H9 (cell line): ENCODE measurements at regions not wholly inside any gene's neighbourhood (a gene's known extent, or its start where the extent isn't known, plus 50 kb on each side); places are given as distances from the start of the nearest gene placed in this dataset.

Source experiments
- DNase-seq: peaks from one replicate; pipeline ENCODE4 v3.0.0-alpha.2; 2017
- H2AFZ ChIP-seq: one replicate; pipeline ENCODE4 v1.6.1; 2013; ENCODE audit warnings: mild to moderate bottlenecking, low read length, control low read depth, moderate library complexity
- H2AK5ac ChIP-seq: 2 replicates; pipeline ENCODE4 v1.6.1; 2013; ENCODE audit warnings: low read length, control low read depth, mixed read lengths; ENCODE audit not compliant: insufficient read length
- H2BK120ac ChIP-seq: one replicate; pipeline ENCODE4 v1.6.1; 2013; ENCODE audit warnings: low read depth, mild to moderate bottlenecking, low read length, control low read depth, inconsistent platforms; ENCODE audit not compliant: poor library complexity, severe bottlenecking
- H2BK12ac ChIP-seq: 2 replicates; pipeline ENCODE4 v1.6.1; 2013; ENCODE audit warnings: low read length, control low read depth, mixed read lengths, low read depth; ENCODE audit not compliant: insufficient read length
- H2BK15ac ChIP-seq: 2 replicates; pipeline ENCODE4 v1.6.1; 2013; ENCODE audit warnings: low read depth, low read length, control low read depth
- H2BK20ac ChIP-seq: one replicate; pipeline ENCODE4 v1.6.1; 2013; ENCODE audit warnings: low read depth, mild to moderate bottlenecking, low read length, control low read depth, inconsistent platforms; ENCODE audit not compliant: poor library complexity, severe bottlenecking
- H2BK5ac ChIP-seq: 2 replicates; pipeline ENCODE4 v1.6.1; 2013; ENCODE audit warnings: low read length, control low read depth, mixed read lengths; ENCODE audit not compliant: insufficient read length
- H3K14ac ChIP-seq: 2 replicates; pipeline ENCODE4 v1.6.1; 2013; ENCODE audit warnings: low read length, control low read depth; ENCODE audit not compliant: insufficient read depth
- H3K18ac ChIP-seq: 2 replicates; pipeline ENCODE4 v1.6.1; 2013; ENCODE audit warnings: low read depth, mild to moderate bottlenecking, mixed read lengths, low read length, control low read depth; ENCODE audit not compliant: insufficient read length
- H3K23ac ChIP-seq: 2 replicates; pipeline ENCODE4 v1.6.1; 2013; ENCODE audit warnings: low read length, control low read depth, mixed read lengths, low read depth; ENCODE audit not compliant: insufficient read length
- H3K23me2 ChIP-seq: 2 replicates; pipeline ENCODE4 v1.6.1; 2013; ENCODE audit warnings: low read depth, mild to moderate bottlenecking, mixed read lengths, low read length, control low read depth; ENCODE audit not compliant: insufficient read length, poor library complexity, severe bottlenecking
- H3K27ac ChIP-seq: 2 replicates; pipeline ENCODE4 v1.5.1; 2013; ENCODE audit warnings: low read length, control low read depth, mixed read lengths, low read depth; ENCODE audit not compliant: insufficient read length
- H3K27me3 ChIP-seq: 2 replicates; pipeline ENCODE4 v1.6.1; 2013; ENCODE audit warnings: low read length, control low read depth, inconsistent platforms; ENCODE audit not compliant: insufficient read depth
- H3K4ac ChIP-seq: 2 replicates; pipeline ENCODE4 v1.6.1; 2013; ENCODE audit warnings: low read depth, mild to moderate bottlenecking, control low read depth, inconsistent platforms, low read length, moderate library complexity
- H3K4me1 ChIP-seq: 2 replicates; pipeline ENCODE4 v1.6.1; 2013; ENCODE audit warnings: low read length, control low read depth, inconsistent platforms; ENCODE audit not compliant: insufficient read depth
- H3K4me2 ChIP-seq: 2 replicates; pipeline ENCODE4 v1.6.1; 2013; ENCODE audit warnings: low read length, control low read depth, mixed read lengths; ENCODE audit not compliant: insufficient read length, insufficient read depth
- H3K56ac ChIP-seq: 2 replicates; pipeline ENCODE4 v1.6.1; 2013; ENCODE audit warnings: low read depth, mild to moderate bottlenecking, mixed read lengths, low read length, control low read depth; ENCODE audit not compliant: insufficient read length
- H3K79me1 ChIP-seq: 2 replicates; pipeline ENCODE4 v1.6.1; 2013; ENCODE audit warnings: low read depth, mild to moderate bottlenecking, moderate library complexity, low read length, control low read depth, inconsistent platforms; ENCODE audit not compliant: insufficient read depth, poor library complexity, severe bottlenecking
- H3K79me2 ChIP-seq: 2 replicates; pipeline ENCODE4 v1.6.1; 2013; ENCODE audit warnings: low read length, control low read depth, inconsistent platforms; ENCODE audit not compliant: insufficient read depth
- H3K9ac ChIP-seq: 2 replicates; pipeline ENCODE4 v1.6.1; 2013; ENCODE audit warnings: low read length, control low read depth, mixed read lengths; ENCODE audit not compliant: insufficient read length; ENCODE audit errors: extremely low read depth
- H3K9me3 ChIP-seq: one replicate; pipeline ENCODE4 v1.6.1; 2013; ENCODE audit warnings: low read depth, low read length, inconsistent platforms; ENCODE audit not compliant: control insufficient read depth
- H3T11ph ChIP-seq: one replicate; pipeline ENCODE4 v1.6.1; 2013; ENCODE audit warnings: mild to moderate bottlenecking, low read length, control low read depth, inconsistent platforms
- H4K20me1 ChIP-seq: one replicate; pipeline ENCODE4 v1.6.1; 2013; ENCODE audit not compliant: control insufficient read depth, insufficient read length, insufficient read depth
- H4K5ac ChIP-seq: 2 replicates; pipeline ENCODE4 v1.6.1; 2013; ENCODE audit warnings: low read depth, mild to moderate bottlenecking, mixed read lengths, low read length, control low read depth; ENCODE audit not compliant: insufficient read length
- H4K8ac ChIP-seq: replicated peaks from 2 replicates; pipeline ENCODE4 v1.6.1; 2013; ENCODE audit warnings: low read length, control low read depth, mixed read lengths, low read depth; ENCODE audit not compliant: insufficient read length
- H4K91ac ChIP-seq: 2 replicates; pipeline ENCODE4 v1.6.1; 2013; ENCODE audit warnings: low read depth, mild to moderate bottlenecking, moderate library complexity, mixed read lengths, low read length, control low read depth; ENCODE audit not compliant: insufficient read length
- H3K27ac Mint-ChIP-seq, 3 experiments: 2 replicates in 2 of 3; 3 replicates in 1 of 3; pipeline ENCODE4 v1.8.0; 2020 to 2021; ENCODE audit warnings: mixed read lengths in 3 of 3, mild to moderate bottlenecking in 1 of 3, moderate library complexity in 1 of 3
- H3K27me3 Mint-ChIP-seq: 2 replicates; pipeline ENCODE4 v1.8.0; 2021; ENCODE audit warnings: low read depth, mild to moderate bottlenecking, moderate library complexity, mixed read lengths
- H3K36me3 Mint-ChIP-seq, 3 experiments: 2 replicates in 2 of 3; 3 replicates in 1 of 3; pipeline ENCODE4 v1.8.0; 2020 to 2021; ENCODE audit warnings: low read depth in 3 of 3, mixed read lengths in 3 of 3; ENCODE audit not compliant: insufficient read depth in 1 of 3
- H3K4me1 Mint-ChIP-seq, 2 experiments: 2 replicates each; pipeline ENCODE4 v1.8.0; 2020; ENCODE audit warnings: mixed read lengths in 2 of 2
- H3K4me3 Mint-ChIP-seq, 2 experiments: 2 replicates in 1 of 2; 3 replicates in 1 of 2; pipeline ENCODE4 v1.8.0; 2020 to 2021; ENCODE audit warnings: mild to moderate bottlenecking in 2 of 2, mixed read lengths in 2 of 2, moderate library complexity in 1 of 2
- H3K9me3 Mint-ChIP-seq, 2 experiments: 2 replicates in 1 of 2; 3 replicates in 1 of 2; pipeline ENCODE4 v1.8.0; 2020; ENCODE audit warnings: mild to moderate bottlenecking in 2 of 2, mixed read lengths in 2 of 2, moderate library complexity in 1 of 2
- WGBS: extraction: QIAGEN DNeasy Blood & Tissue Kit; methylation state at CpG from one replicate; pipeline ENCODE4 v1.1.7; 2013; ENCODE audit warnings: missing lambda C conversion rate, low lambda C conversion rate, mixed read lengths; ENCODE audit not compliant: insufficient read length; ENCODE audit errors: extremely low coverage; 5-methylcytosine and 5-hydroxymethylcytosine counted together
- TF ChIP-seq, protein P1 (sequence below): fragments of 200-600 bp; sonication (generic); conservative IDR thresholded peaks from 3 replicates; pipeline ENCODE4 v1.8.0; 2021; ENCODE audit warnings: antibody characterized with exemption, mild to moderate bottlenecking

- H3K14ac ChIP-seq: no peak overlapping the region
- no peaks in the 10 kb centered on the region for H3K79me2 ChIP-seq
- no peak overlapping the region for H2AK5ac ChIP-seq
- H3K56ac ChIP-seq: no peak overlapping the region
- no peaks in the 10 kb centered on the region for H3K23me2 ChIP-seq
- no peak for DNase-seq
- H3K27me3 Mint-ChIP-seq: no peaks in the 10 kb centered on the region
- H3K27me3 ChIP-seq: no peaks in the 10 kb centered on the region; the same call in 1 of the 2 replicates
- TF ChIP-seq, protein P1, sequence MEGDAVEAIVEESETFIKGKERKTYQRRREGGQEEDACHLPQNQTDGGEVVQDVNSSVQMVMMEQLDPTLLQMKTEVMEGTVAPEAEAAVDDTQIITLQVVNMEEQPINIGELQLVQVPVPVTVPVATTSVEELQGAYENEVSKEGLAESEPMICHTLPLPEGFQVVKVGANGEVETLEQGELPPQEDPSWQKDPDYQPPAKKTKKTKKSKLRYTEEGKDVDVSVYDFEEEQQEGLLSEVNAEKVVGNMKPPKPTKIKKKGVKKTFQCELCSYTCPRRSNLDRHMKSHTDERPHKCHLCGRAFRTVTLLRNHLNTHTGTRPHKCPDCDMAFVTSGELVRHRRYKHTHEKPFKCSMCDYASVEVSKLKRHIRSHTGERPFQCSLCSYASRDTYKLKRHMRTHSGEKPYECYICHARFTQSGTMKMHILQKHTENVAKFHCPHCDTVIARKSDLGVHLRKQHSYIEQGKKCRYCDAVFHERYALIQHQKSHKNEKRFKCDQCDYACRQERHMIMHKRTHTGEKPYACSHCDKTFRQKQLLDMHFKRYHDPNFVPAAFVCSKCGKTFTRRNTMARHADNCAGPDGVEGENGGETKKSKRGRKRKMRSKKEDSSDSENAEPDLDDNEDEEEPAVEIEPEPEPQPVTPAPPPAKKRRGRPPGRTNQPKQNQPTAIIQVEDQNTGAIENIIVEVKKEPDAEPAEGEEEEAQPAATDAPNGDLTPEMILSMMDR: no peak
- H3K36me3 Mint-ChIP-seq: peaks cover 0 to 9% (median 0%) of the 10 kb centered on the region in 3 experiments; a peak in 5 of 7 replicates
- H3K4me3 Mint-ChIP-seq: no peak overlapping the region
- no peaks in the 10 kb centered on the region for H4K20me1 ChIP-seq
- no peak overlapping the region for H2BK15ac ChIP-seq
- H3K27ac Mint-ChIP-seq: peak overlapping the region; percentile 6 to 84 (median 36); a peak in 5 of 7 replicates
- H3K27ac ChIP-seq: no peak overlapping the region
- no peak overlapping the region for H3T11ph ChIP-seq
- H3K18ac ChIP-seq: no peak overlapping the region
- no peak overlapping the region for H3K4me2 ChIP-seq
- H3K9me3 Mint-ChIP-seq: peaks cover 0 to 4% of the 10 kb centered on the region in 2 experiments; a peak in 3 of 5 replicates
- H4K5ac ChIP-seq: no peak overlapping the region
- no peak overlapping the region for H2BK12ac ChIP-seq
- H3K23ac ChIP-seq: no peak overlapping the region
- no peak overlapping the region for H3K9ac ChIP-seq
- no peak overlapping the region for H3K4ac ChIP-seq
- no CpG with 5 or more reads among the region's 1 CpG for WGBS
- H2BK120ac ChIP-seq: no peak overlapping the region
- H3K79me1 ChIP-seq: no peaks in the 10 kb centered on the region
- no peak overlapping the region for H2BK5ac ChIP-seq
- H3K4me1 Mint-ChIP-seq: peaks cover 15 to 20% of the 10 kb centered on the region in 2 experiments
- H2BK20ac ChIP-seq: no peak overlapping the region
- no peak overlapping the region for H2AFZ ChIP-seq
- no peak overlapping the region for H4K91ac ChIP-seq
- H3K9me3 ChIP-seq: no peaks in the 10 kb centered on the region
- no peaks in the 10 kb centered on the region for H3K4me1 ChIP-seq
- H4K8ac ChIP-seq: no peak overlapping the region
These were observed 206.7 kb upstream of the POT1 start for GRCh38 chr7:125136341-125136740.
